A673 (cell line): ENCODE measurements at regions not wholly inside any gene's neighbourhood (a gene's known extent, or its start where the extent isn't known, plus 50 kb on each side); places are given as distances from the start of the nearest gene placed in this dataset.
"Not testable (repeated sequence)": the region's sequence is repeated elsewhere in the genome, so short reads cannot be mapped to it uniquely, and the experiment has no call there.

Experiments
- BruUV-seq: library from RNA; stranded (reverse); fragments of 400-500 nt; replicated peaks from 2 replicates; lab custom pipeline; 2021; lab: Mats Ljungman, UMichigan
- CTCF ChIA-PET: fragments of 300-600 bp; sonication (Branson Sonifier 250); formaldehyde crosslinking; loops from one replicate; lab custom pipeline; 2022; ENCODE audit warnings: antibody characterized with exemption; lab: Charles Lee
- POLR2A ChIA-PET: fragments of 300-600 bp; sonication (Branson Sonifier 250); formaldehyde crosslinking; loops from one replicate; lab custom pipeline; 2022; ENCODE audit warnings: antibody characterized with exemption; ENCODE audit not compliant: low non-redundant PET; lab: Charles Lee
- DNase-seq: peaks from one replicate; pipeline ENCODE4 v3.0.0-alpha.2; 2015; ENCODE audit warnings: low spot score
- H3K27ac ChIP-seq: fragments of 200-600 bp; sonication (generic); 2 replicates; pipeline ENCODE4 v1.5.1; 2016; ENCODE audit warnings: mixed run types, low read depth, mild to moderate bottlenecking, mixed read lengths, antibody characterized with exemption, low read length; ENCODE audit not compliant: poor library complexity, severe bottlenecking
- H3K27me3 ChIP-seq: fragments of 200-600 bp; sonication (generic); replicated peaks from 2 replicates; pipeline ENCODE4 v1.6.1; 2017; ENCODE audit warnings: mixed run types, low read depth, mild to moderate bottlenecking, mixed read lengths, antibody characterized with exemption, low read length; ENCODE audit not compliant: insufficient read depth, poor library complexity
- H3K36me3 ChIP-seq: fragments of 200-600 bp; sonication (generic); 2 replicates; pipeline ENCODE4 v1.6.1; 2016; ENCODE audit warnings: mixed run types, mild to moderate bottlenecking, mixed read lengths, antibody characterized with exemption, low read length; ENCODE audit not compliant: insufficient read depth, poor library complexity, severe bottlenecking
- H3K4me1 ChIP-seq: fragments of 200-600 bp; sonication (generic); 2 replicates; pipeline ENCODE4 v1.6.1; 2017; ENCODE audit warnings: mixed run types, mild to moderate bottlenecking, mixed read lengths, antibody characterized with exemption, low read length; ENCODE audit not compliant: insufficient read depth, poor library complexity, severe bottlenecking
- H3K4me3 ChIP-seq: fragments of 200-600 bp; sonication (generic); 2 replicates; pipeline ENCODE4 v1.5.1; 2016; ENCODE audit warnings: low read depth, mixed run types, mild to moderate bottlenecking, mixed read lengths, low read length; ENCODE audit not compliant: poor library complexity, severe bottlenecking
- H3K9me3 ChIP-seq: fragments of 200-600 bp; sonication (generic); 2 replicates; pipeline ENCODE4 v1.6.1; 2016; ENCODE audit warnings: mixed run types, low read depth, mild to moderate bottlenecking, mixed read lengths, antibody characterized with exemption, low read length; ENCODE audit not compliant: poor library complexity, severe bottlenecking
- CTCF ChIP-seq: fragments of 300-800, 200-600 bp; sonication (generic); conservative IDR thresholded peaks from 2 replicates; pipeline ENCODE4 v1.5.1; 2017; ENCODE audit warnings: low read depth, mild to moderate bottlenecking, antibody characterized with exemption, low read length, moderate library complexity, mixed read lengths
- EZH2 ChIP-seq: fragments of 200-600 bp; sonication (generic); IDR thresholded peaks from 2 replicates; pipeline ENCODE4 v1.6.1; 2017; ENCODE audit warnings: borderline replicate concordance, low read depth, mild to moderate bottlenecking, mixed read lengths, antibody characterized with exemption, low read length; ENCODE audit not compliant: poor library complexity, severe bottlenecking
- intact Hi-C: fragments of 100-400 bp; cut with micrococcal nuclease; formaldehyde crosslinking; loops from one replicate; pipeline ENCODE4 v1.10.0; 2022; ENCODE audit not compliant: unreplicated experiment

- CTCF ChIA-PET, H3K27me3 ChIP-seq, intact Hi-C loops, H3K36me3 ChIP-seq, H3K4me1 ChIP-seq, DNase-seq, H3K27ac ChIP-seq, H3K9me3 ChIP-seq, H3K4me3 ChIP-seq, BruUV-seq, POLR2A ChIA-PET: not testable (repeated sequence)
These were observed 50.3 kb upstream of the UGT2B15 start for GRCh38 chr4:68720723-68721122.

GRCh38 chr4:68724426-68724825 is 54.0 kb upstream of the UGT2B15 start:
- TF ChIP-seq CTCF (no peak), EZH2 (no peak)
- no TSS peak for BruUV-seq
- Histone ChIP-seq H3K27ac (no peak overlapping the region), H3K27me3 (no peaks in the 10 kb centered on the region), H3K36me3 (no peaks in the 10 kb centered on the region), H3K4me1 (no peaks in the 10 kb centered on the region), H3K9me3 (no peaks in the 10 kb centered on the region), H3K4me3 (no peak overlapping the region)
- CTCF ChIA-PET = no interaction called here
- DNase-seq = no peak
- POLR2A ChIA-PET = no interaction called here
- intact Hi-C loops = no loop called here

- DNase-seq = no peak
- CTCF ChIA-PET = no interaction called here
- Histone ChIP-seq H3K36me3 (no peaks in the 10 kb centered on the region), H3K4me1 (no peaks in the 10 kb centered on the region), H3K27me3 (no peaks in the 10 kb centered on the region), H3K27ac (no peak overlapping the region), H3K9me3 (no peaks in the 10 kb centered on the region), H3K4me3 (no peak overlapping the region)
- POLR2A ChIA-PET = no interaction called here
- TF ChIP-seq CTCF = no peak
- TF ChIP-seq EZH2 = no peak
- no TSS peak for BruUV-seq
- intact Hi-C loops = no loop called here
These were observed 54.5 kb upstream of the UGT2B15 start for GRCh38 chr4:68724922-68725321.

- CTCF ChIA-PET = no interaction called here
- BruUV-seq = no TSS peak
These were observed 62.4 kb upstream of the UGT2B15 start for GRCh38 chr4:68732653-68733466.

More at GRCh38 chr4:68732653-68733466, 62.4 kb upstream of the UGT2B15 start:
- Histone ChIP-seq H3K27ac (no peak overlapping the region), H3K27me3 (no peaks in the 10 kb centered on the region), H3K36me3 (no peaks in the 10 kb centered on the region), H3K9me3 (no peaks in the 10 kb centered on the region), H3K4me1 (no peaks in the 10 kb centered on the region), H3K4me3 (no peak overlapping the region)
- POLR2A ChIA-PET = no interaction called here
- intact Hi-C loops = no loop called here
- DNase-seq = no peak
- TF ChIP-seq CTCF = no peak
- TF ChIP-seq EZH2 = no peak
